ENCODE measurements at regions not wholly inside any gene's neighbourhood (a gene's known extent, or its start where the extent isn't known, plus 50 kb on each side); places are given as distances from the start of the nearest gene placed in this dataset.

DNA sequence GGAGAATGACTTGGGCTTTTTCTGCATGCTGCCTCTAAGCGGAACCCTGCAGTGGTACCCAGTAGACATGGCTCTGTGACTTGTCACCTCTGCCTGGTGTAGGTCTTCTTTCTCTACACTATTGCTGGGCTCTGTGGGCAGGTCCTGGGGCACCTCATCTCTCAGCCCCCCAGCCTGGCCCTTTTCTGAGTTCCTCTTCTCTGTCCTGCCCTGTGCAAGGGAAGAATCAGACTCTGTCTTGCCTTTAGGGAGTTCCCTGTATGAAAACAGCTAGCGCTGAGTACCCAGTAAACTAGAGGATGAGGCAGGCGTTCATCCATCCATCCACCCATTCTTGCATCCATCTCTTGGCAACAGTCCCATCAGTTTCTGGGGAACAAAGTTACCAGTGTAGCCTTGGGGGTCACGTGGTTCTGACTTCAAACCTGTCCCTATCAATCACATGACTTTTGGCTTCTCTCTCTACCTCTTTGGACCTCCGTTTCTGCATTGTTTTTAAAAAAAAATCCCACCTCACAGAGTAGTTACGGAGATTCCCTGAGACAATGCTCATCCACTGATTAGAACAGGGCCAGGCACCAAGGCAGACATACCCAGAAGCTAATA is 86.4 kb upstream of the WNT11 start:
- no peaks in the 10 kb centered on the region for H3K27me3 ChIP-seq (replicated peaks in 1 of 7)
- TF ChIP-seq, protein P1, sequence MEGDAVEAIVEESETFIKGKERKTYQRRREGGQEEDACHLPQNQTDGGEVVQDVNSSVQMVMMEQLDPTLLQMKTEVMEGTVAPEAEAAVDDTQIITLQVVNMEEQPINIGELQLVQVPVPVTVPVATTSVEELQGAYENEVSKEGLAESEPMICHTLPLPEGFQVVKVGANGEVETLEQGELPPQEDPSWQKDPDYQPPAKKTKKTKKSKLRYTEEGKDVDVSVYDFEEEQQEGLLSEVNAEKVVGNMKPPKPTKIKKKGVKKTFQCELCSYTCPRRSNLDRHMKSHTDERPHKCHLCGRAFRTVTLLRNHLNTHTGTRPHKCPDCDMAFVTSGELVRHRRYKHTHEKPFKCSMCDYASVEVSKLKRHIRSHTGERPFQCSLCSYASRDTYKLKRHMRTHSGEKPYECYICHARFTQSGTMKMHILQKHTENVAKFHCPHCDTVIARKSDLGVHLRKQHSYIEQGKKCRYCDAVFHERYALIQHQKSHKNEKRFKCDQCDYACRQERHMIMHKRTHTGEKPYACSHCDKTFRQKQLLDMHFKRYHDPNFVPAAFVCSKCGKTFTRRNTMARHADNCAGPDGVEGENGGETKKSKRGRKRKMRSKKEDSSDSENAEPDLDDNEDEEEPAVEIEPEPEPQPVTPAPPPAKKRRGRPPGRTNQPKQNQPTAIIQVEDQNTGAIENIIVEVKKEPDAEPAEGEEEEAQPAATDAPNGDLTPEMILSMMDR (IDR thresholded peaks at IDR 0.05 in 8 of 11, conservative IDR thresholded peaks at IDR 0.05 in 3 of 11) = no peak
- TF ChIP-seq POLR2AphosphoS5 (IDR thresholded peaks at IDR 0.05) = no peak
- no peak for TF ChIP-seq POLR2A (IDR thresholded peaks at IDR 0.05)
- peaks cover 0 to 27% (median 14%) of the 10 kb centered on the region in 6 donors for H3K4me1 ChIP-seq
- H3K27ac ChIP-seq = no peak overlapping the region
- intact Hi-C loops (cut with DNase I; ENCODE audit: low total_unique reads) = no loop called here
- no peaks in the 10 kb centered on the region for H3K9me3 ChIP-seq
- peak overlapping the region in 1 of 8 donors; percentile 19 for H3K4me3 ChIP-seq
- no peak for DNase-seq
- 66 to 73% (median 71%) methylated on average over 5 to 6 of the region's 6 CpGs for WGBS, 5 donors
- H3K36me3 ChIP-seq = no peaks in the 10 kb centered on the region

DNA sequence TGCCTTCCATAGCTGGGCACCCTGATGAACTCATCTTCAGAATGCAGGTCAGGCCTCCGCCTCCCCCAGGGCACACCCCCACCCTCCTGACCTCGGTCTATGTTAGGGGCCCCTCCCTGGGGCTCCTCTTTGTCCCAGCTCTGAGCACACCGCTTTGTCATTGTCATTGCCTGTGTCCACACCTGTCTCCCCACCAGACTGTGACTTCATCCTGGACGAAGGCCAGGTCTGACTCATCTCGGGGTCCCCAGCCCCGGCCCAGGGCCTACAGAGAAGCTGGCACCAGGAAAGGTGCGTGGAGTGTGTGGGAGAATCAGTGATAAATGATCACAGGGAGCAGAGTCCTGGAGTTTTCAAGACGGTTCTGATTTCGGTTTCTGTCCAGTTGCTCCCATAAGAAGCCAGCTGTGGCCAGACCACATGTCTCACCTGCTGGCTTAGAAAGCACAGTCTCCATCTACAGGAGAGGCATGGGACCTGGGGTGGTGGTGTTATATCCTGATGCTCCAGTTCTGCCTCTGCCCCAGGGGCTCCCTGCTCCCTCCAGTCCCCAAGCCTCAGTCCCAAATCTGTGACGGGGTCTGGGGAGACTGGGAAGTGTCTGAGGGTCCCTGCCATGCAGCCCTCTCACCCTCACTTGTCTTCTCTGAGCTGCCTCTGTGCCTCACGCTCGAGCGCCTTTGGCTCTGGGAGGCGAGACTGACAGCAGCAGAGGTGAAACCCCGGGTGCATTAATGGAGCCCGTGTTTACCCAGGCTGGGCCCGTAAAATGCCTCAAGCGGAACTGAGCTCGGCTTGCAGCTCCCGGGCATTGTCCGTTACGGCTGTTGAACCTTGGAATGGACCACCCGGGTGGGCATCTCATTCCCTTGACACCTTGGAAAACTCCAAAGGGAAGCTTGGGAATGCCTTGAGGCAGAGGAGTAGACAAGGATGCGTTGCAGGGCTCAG is 85.5 kb upstream of the WNT11 start:
- WGBS, 5 donors = 72 to 86% (median 80%) methylated on average over 23 to 24 of the region's 24 CpGs
- H3K4me3 ChIP-seq = no peak overlapping the region
- H3K9me3 ChIP-seq = no peaks in the 10 kb centered on the region
- H3K4me1 ChIP-seq = peaks cover 0 to 33% (median 19%) of the 10 kb centered on the region in 6 donors
- intact Hi-C loops (cut with DNase I; ENCODE audit: low total_unique reads) = no loop called here
- no peak for DNase-seq
- no peak overlapping the region for H3K27ac ChIP-seq
- no peaks in the 10 kb centered on the region for H3K27me3 ChIP-seq (replicated peaks in 1 of 7)
- no peaks in the 10 kb centered on the region for H3K36me3 ChIP-seq
- TF ChIP-seq, protein P1 (IDR thresholded peaks at IDR 0.05 in 8 of 11, conservative IDR thresholded peaks at IDR 0.05 in 3 of 11) = no peak
- TF ChIP-seq POLR2AphosphoS5 (IDR thresholded peaks at IDR 0.05) = no peak
- no peak for TF ChIP-seq POLR2A (IDR thresholded peaks at IDR 0.05)

DNA sequence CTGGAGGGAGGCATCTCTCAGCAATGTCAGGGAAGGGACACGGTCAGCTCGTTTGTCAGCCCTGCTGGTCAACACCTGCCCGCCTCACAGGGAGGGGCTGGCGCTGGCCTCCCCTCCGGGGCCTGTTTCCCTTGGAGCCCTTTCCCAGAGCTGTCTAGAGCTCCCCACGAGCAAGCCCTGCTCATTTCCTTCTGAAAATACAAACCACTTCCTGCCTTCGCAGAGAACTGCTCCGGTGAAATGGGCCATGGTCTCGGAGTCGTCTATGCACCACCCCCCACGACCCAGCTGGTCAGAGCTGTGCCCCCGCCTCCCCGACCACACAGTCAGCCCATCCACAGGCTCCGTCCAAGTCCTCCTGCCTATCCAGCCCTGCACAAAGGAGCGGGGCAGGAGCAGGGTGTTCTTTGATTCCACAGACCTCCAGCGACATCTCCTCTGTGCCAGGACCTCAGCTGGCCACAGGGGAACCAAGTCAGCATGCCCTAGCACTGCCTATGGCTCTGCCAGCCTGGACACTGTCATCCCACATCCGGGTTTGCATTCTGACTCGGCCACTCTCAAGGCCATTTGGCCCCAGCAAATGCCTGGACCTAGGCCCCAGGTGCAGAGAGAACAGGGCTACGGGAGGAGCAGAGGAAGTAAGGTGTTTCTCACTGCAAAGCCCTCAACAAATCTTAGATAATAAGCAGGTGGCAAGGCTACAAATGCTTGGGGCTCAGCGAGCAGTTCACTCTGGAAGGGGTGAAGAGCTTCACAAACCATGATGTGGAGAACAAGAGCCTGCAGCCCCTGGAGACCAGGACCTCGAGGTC is 82.1 kb upstream of the WNT11 start:
- DNase-seq = no peak
- no peak for TF ChIP-seq POLR2A (IDR thresholded peaks at IDR 0.05)
- TF ChIP-seq, protein P1 (IDR thresholded peaks at IDR 0.05 in 8 of 11, conservative IDR thresholded peaks at IDR 0.05 in 3 of 11) = no peak
- H3K4me1 ChIP-seq = peaks cover 0 to 32% (median 19%) of the 10 kb centered on the region in 6 donors
- peak overlapping the region in 5 of 8 donors; percentile 13 to 55 (median 41) for H3K27ac ChIP-seq
- no peaks in the 10 kb centered on the region for H3K9me3 ChIP-seq
- H3K4me3 ChIP-seq = no peak overlapping the region
- H3K36me3 ChIP-seq = no peaks in the 10 kb centered on the region
- H3K27me3 ChIP-seq (replicated peaks in 1 of 7) = no peaks in the 10 kb centered on the region
- WGBS, 5 donors = 20 to 37% (median 32%) methylated on average over 11 to 21 of the region's 21 CpGs
- intact Hi-C loops (cut with DNase I; ENCODE audit: low total_unique reads) = no loop called here
